Astrocyte (in vitro differentiated cells and primary cell): ENCODE measurements at regions not wholly inside any gene's neighbourhood (a gene's known extent, or its start where the extent isn't known, plus 50 kb on each side); places are given as distances from the start of the nearest gene placed in this dataset.

ENCODE experiments used
- DNase-seq: peaks from one replicate; pipeline ENCODE4 v3.0.0-alpha.2; 2010; ENCODE audit warnings: low read depth
- FAIRE-seq: peaks from 2 replicates; lab custom pipeline; 2011; peaks lifted over from hg19 to GRCh38; lab: Jason Lieb, UNC
- H2AFZ ChIP-seq: 2 replicates; pipeline ENCODE4 v1.6.0; 2012; ENCODE audit warnings: low read depth, low read length, inconsistent platforms
- H3K27ac ChIP-seq: 2 replicates; pipeline ENCODE4 v1.5.1; 2011; ENCODE audit warnings: low read depth, low read length, inconsistent platforms
- H3K27me3 ChIP-seq: 2 replicates; pipeline ENCODE4 v1.6.0; 2011; ENCODE audit warnings: low read length, inconsistent platforms; ENCODE audit not compliant: insufficient read depth
- H3K36me3 ChIP-seq: 2 replicates; pipeline ENCODE4 v1.5.1; 2011; ENCODE audit warnings: low read length, inconsistent platforms; ENCODE audit not compliant: insufficient read depth
- H3K4me1 ChIP-seq: 2 replicates; pipeline ENCODE4 v1.5.1; 2011; ENCODE audit warnings: low read length, inconsistent platforms; ENCODE audit not compliant: insufficient read depth
- H3K4me2 ChIP-seq: 2 replicates; pipeline ENCODE4 v1.6.0; 2012; ENCODE audit warnings: low read length, inconsistent platforms
- H3K4me3 ChIP-seq: 2 replicates; pipeline ENCODE4 v1.5.1; 2011; ENCODE audit warnings: low read depth, mild to moderate bottlenecking, low read length, inconsistent platforms; ENCODE audit not compliant: insufficient read depth
- H3K79me2 ChIP-seq: 2 replicates; pipeline ENCODE4 v1.6.0; 2012; ENCODE audit warnings: mild to moderate bottlenecking, low read length, inconsistent platforms; ENCODE audit not compliant: insufficient read depth
- H3K9ac ChIP-seq: 2 replicates; pipeline ENCODE4 v1.6.0; 2012; ENCODE audit warnings: mild to moderate bottlenecking, low read length, inconsistent platforms
- H3K9me3 ChIP-seq: 2 replicates; pipeline ENCODE4 v1.5.1; 2012; ENCODE audit warnings: low read depth, mild to moderate bottlenecking, low read length, inconsistent platforms; ENCODE audit not compliant: insufficient read depth
- H4K20me1 ChIP-seq: 2 replicates; pipeline ENCODE4 v1.6.0; 2012; ENCODE audit warnings: low read length, inconsistent platforms; ENCODE audit not compliant: insufficient read depth
- H3K27ac Mint-ChIP-seq: one replicate; pipeline ENCODE4 v1.8.0; 2021; ENCODE audit warnings: mild to moderate bottlenecking, mixed read lengths; ENCODE audit not compliant: unreplicated experiment
- H3K27me3 Mint-ChIP-seq: one replicate; pipeline ENCODE4 v1.8.0; 2021; ENCODE audit warnings: low read depth, mixed read lengths; ENCODE audit not compliant: unreplicated experiment
- H3K36me3 Mint-ChIP-seq: one replicate; pipeline ENCODE4 v1.8.0; 2021; ENCODE audit warnings: low read depth, mixed read lengths; ENCODE audit not compliant: unreplicated experiment
- H3K4me1 Mint-ChIP-seq: one replicate; pipeline ENCODE4 v1.8.0; 2021; ENCODE audit warnings: low read depth, mixed read lengths; ENCODE audit not compliant: unreplicated experiment
- H3K4me3 Mint-ChIP-seq: one replicate; pipeline ENCODE4 v1.8.0; 2021; ENCODE audit warnings: mild to moderate bottlenecking, moderate library complexity, mixed read lengths; ENCODE audit not compliant: unreplicated experiment
- H3K9me3 Mint-ChIP-seq: one replicate; pipeline ENCODE4 v1.8.0; 2021; ENCODE audit warnings: mild to moderate bottlenecking, mixed read lengths; ENCODE audit not compliant: unreplicated experiment
- EZH2 ChIP-seq: IDR thresholded peaks from 2 replicates; pipeline ENCODE4 v1.6.1; 2012; ENCODE audit warnings: mild to moderate bottlenecking, low read length, inconsistent platforms; ENCODE audit not compliant: insufficient read depth
- TF ChIP-seq, protein P1 (sequence below): IDR thresholded peaks from 2 replicates; pipeline ENCODE4 v1.5.1; 2011; ENCODE audit warnings: low read depth, mild to moderate bottlenecking, inconsistent platforms, low read length, moderate library complexity; ENCODE audit not compliant: insufficient read depth

DNA sequence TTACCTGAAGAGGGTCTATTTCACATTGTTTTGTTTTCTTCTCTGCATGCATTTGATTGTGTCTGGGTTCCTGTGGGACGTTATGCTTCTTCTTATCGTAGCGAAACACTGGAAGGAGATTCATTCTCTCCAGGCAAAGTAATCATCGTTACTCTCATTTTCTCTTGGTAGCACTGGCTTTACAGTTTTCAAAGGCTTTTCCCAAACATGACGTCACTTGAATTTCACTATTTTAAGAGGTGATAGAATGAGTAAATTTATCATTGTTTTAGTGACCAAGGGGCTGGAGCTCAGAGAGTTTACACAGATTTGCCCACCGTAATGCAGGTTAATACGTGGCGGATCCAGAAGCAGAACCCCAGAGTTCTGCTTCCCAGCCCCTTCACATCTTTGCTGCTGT is 391.4 kb downstream of the DCDC2C start:
- Histone ChIP-seq H2AFZ (no peak overlapping the region), H3K36me3 (no peaks in the 10 kb centered on the region), H3K4me3 (no peak overlapping the region), H3K79me2 (no peaks in the 10 kb centered on the region), H3K9me3 (peaks cover 6% of the 10 kb centered on the region), H4K20me1 (no peaks in the 10 kb centered on the region), H3K27me3 (no peaks in the 10 kb centered on the region), H3K4me1 (no peaks in the 10 kb centered on the region), H3K9ac (no peak overlapping the region), H3K4me2 (no peak overlapping the region), H3K27ac (no peak overlapping the region)
- Mint-ChIP-seq H3K27ac (no peak overlapping the region), H3K4me3 (no peak overlapping the region), H3K9me3 (peaks cover 4% of the 10 kb centered on the region), H3K27me3 (peaks cover 2% of the 10 kb centered on the region), H3K36me3 (no peaks in the 10 kb centered on the region), H3K4me1 (no peaks in the 10 kb centered on the region)
- TF ChIP-seq, protein P1, sequence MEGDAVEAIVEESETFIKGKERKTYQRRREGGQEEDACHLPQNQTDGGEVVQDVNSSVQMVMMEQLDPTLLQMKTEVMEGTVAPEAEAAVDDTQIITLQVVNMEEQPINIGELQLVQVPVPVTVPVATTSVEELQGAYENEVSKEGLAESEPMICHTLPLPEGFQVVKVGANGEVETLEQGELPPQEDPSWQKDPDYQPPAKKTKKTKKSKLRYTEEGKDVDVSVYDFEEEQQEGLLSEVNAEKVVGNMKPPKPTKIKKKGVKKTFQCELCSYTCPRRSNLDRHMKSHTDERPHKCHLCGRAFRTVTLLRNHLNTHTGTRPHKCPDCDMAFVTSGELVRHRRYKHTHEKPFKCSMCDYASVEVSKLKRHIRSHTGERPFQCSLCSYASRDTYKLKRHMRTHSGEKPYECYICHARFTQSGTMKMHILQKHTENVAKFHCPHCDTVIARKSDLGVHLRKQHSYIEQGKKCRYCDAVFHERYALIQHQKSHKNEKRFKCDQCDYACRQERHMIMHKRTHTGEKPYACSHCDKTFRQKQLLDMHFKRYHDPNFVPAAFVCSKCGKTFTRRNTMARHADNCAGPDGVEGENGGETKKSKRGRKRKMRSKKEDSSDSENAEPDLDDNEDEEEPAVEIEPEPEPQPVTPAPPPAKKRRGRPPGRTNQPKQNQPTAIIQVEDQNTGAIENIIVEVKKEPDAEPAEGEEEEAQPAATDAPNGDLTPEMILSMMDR = no peak
- TF ChIP-seq EZH2 = no peak
- DNase-seq (no peak), FAIRE-seq (no peak)

DNA sequence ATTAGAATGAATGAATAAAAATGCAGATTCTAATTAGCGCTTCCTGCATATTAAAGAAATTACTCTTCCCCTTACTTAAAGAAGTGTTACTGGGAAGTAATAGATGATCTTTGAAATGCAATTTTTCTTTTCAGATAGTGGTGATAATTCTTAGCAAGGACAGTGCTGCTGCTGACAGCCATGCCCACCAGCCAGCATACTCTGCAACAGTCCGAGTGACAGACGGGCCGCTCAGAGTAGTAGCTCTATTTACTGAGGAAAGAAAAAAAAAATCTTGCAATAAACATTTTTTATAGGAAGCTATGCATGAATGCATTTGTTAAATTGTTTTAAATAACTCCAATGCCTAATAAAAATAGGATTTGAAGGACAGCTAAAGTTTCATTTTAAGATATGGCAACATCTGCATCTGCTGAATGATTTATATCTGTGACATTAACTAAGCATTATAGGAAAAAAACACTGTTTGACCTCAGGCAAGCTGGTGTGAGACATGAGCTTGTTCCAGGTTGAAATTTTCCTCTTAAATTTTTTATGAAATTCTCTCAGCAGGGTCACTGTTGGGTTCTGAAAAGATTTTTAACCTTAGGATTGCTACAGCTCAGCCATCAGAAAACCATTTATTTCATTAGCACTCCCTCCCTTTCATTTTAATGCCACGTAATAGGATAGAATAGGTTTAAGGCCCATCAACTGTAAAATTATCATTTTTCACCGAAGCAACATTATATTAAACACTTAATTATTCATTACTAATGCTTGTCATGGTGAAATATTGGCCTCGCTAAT is 393.8 kb downstream of the DCDC2C start:
- Mint-ChIP-seq H3K27ac (no peak overlapping the region), H3K4me3 (no peak overlapping the region), H3K27me3 (peaks cover 2% of the 10 kb centered on the region), H3K36me3 (no peaks in the 10 kb centered on the region), H3K9me3 (peaks cover 3% of the 10 kb centered on the region), H3K4me1 (no peaks in the 10 kb centered on the region)
- Histone ChIP-seq H3K27me3 (no peaks in the 10 kb centered on the region), H3K4me3 (no peak overlapping the region), H3K79me2 (no peaks in the 10 kb centered on the region), H2AFZ (no peak overlapping the region), H3K4me1 (no peaks in the 10 kb centered on the region), H3K9ac (no peak overlapping the region), H4K20me1 (no peaks in the 10 kb centered on the region), H3K27ac (no peak overlapping the region), H3K36me3 (no peaks in the 10 kb centered on the region), H3K9me3 (peaks cover 3% of the 10 kb centered on the region), H3K4me2 (no peak overlapping the region)
- FAIRE-seq = no peak
- DNase-seq = no peak
- no peak for TF ChIP-seq EZH2
- TF ChIP-seq, protein P1 = no peak

DNA sequence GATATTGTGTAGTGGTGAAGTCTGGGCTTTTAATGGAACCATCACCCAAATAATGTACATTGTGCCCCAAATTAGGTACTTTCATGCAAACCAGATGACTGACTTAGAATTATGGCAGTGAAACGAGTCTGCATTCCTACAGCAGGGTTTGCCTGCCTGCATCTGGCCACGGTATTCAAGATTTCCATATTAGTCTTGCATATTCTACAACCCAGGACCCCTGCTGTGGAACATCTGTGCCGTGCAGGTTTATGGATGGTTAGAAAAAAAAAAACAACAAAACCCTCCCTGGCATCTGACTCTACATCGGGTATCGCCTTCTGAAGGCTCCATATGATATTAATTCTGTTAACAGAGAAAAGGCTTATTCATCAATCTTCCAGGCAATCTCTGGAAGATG is 394.8 kb downstream of the DCDC2C start:
- no peaks in the 10 kb centered on the region for H3K36me3 Mint-ChIP-seq
- H3K27me3 ChIP-seq = no peaks in the 10 kb centered on the region

More for the DNA sequence above, 394.8 kb downstream of the DCDC2C start:
- peaks cover 2% of the 10 kb centered on the region for H3K27me3 Mint-ChIP-seq
- no peaks in the 10 kb centered on the region for H4K20me1 ChIP-seq
- FAIRE-seq (no peak), DNase-seq (no peak)
- no peaks in the 10 kb centered on the region for H3K36me3 ChIP-seq
- no peaks in the 10 kb centered on the region for H3K4me1 Mint-ChIP-seq
- no peak overlapping the region for H3K9ac ChIP-seq
- no peak overlapping the region for H2AFZ ChIP-seq
- no peak overlapping the region for H3K4me3 ChIP-seq
- no peak overlapping the region for H3K27ac ChIP-seq
- H3K9me3 Mint-ChIP-seq = peaks cover 3% of the 10 kb centered on the region
- no peaks in the 10 kb centered on the region for H3K4me1 ChIP-seq
- H3K79me2 ChIP-seq = no peaks in the 10 kb centered on the region
- no peak overlapping the region for H3K4me2 ChIP-seq
- H3K4me3 Mint-ChIP-seq = no peak overlapping the region
- H3K9me3 ChIP-seq = peaks cover 3% of the 10 kb centered on the region
- H3K27ac Mint-ChIP-seq = no peak overlapping the region
- TF ChIP-seq EZH2 = no peak
- TF ChIP-seq, protein P1 = no peak
